HCT116 (cell line): ENCODE measurements at regions not wholly inside any gene's neighbourhood (a gene's known extent, or its start where the extent isn't known, plus 50 kb on each side); places are given as distances from the start of the nearest gene placed in this dataset.

Experiments
- EGR1 ChIP-seq: IDR thresholded peaks from 2 replicates; pipeline ENCODE4 v1.6.1; 2012; ENCODE audit warnings: low read depth
- EZH2 ChIP-seq: fragments of 200-600 bp; sonication (generic); IDR thresholded peaks from 2 replicates; pipeline ENCODE4 v1.6.1; 2017; ENCODE audit warnings: antibody characterized with exemption, mixed run types
- POLR2A ChIP-seq: IDR thresholded peaks from 2 replicates; pipeline ENCODE4 v1.7.0; 2011; ENCODE audit warnings: borderline replicate concordance; ENCODE audit not compliant: insufficient read depth, insufficient read length; ENCODE audit errors: extremely low read depth
- POLR2AphosphoS5 ChIP-seq: IDR thresholded peaks from 2 replicates; pipeline ENCODE4 v1.6.1; 2011; ENCODE audit warnings: mild to moderate bottlenecking, low read depth, low read length, moderate library complexity
- REST ChIP-seq: IDR thresholded peaks from 2 replicates; pipeline ENCODE4 v1.6.1; 2012; ENCODE audit warnings: low read depth
- SIN3A ChIP-seq: IDR thresholded peaks from 2 replicates; pipeline ENCODE4 v1.6.1; 2012; ENCODE audit warnings: low read depth
- SP1 ChIP-seq: IDR thresholded peaks from 2 replicates; pipeline ENCODE4 v1.6.1; 2012; ENCODE audit warnings: low read depth
- SRF ChIP-seq: IDR thresholded peaks from 2 replicates; pipeline ENCODE4 v1.6.1; 2012; ENCODE audit warnings: low read depth
- YY1 ChIP-seq: IDR thresholded peaks from 2 replicates; pipeline ENCODE4 v1.6.1; 2011; ENCODE audit warnings: low read length, low read depth, moderate library complexity, mild to moderate bottlenecking; ENCODE audit not compliant: insufficient replicate concordance; ENCODE audit errors: extremely low read depth
- TF ChIP-seq, protein P1 (sequence below), 3 experiments: fragments of 200-600 bp in 1 of 3; sonication (generic) in 1 of 3; IDR thresholded peaks in 2 of 3; conservative IDR thresholded peaks in 1 of 3; 2 replicates each; pipeline ENCODE4 v1.5.1; 2012 to 2017; ENCODE audit warnings: low read depth in 2 of 3, low read length in 2 of 3, antibody characterized with exemption in 1 of 3, borderline replicate concordance in 1 of 3, control low read depth in 1 of 3, mild to moderate bottlenecking in 1 of 3, mixed read lengths in 1 of 3, mixed run types in 1 of 3, moderate library complexity in 1 of 3; ENCODE audit not compliant: insufficient read depth in 1 of 3
- TF ChIP-seq, protein P2 (sequence below): IDR thresholded peaks from 2 replicates; pipeline ENCODE4 v1.6.1; 2011; ENCODE audit warnings: mild to moderate bottlenecking, low read length, moderate library complexity; ENCODE audit not compliant: insufficient replicate concordance; ENCODE audit errors: extremely low read depth

- TF ChIP-seq YY1 (no peak), SIN3A (no peak), POLR2AphosphoS5 (no peak), REST (no peak), EZH2 (no peak), EGR1 (no peak), SRF (no peak), SP1 (no peak), POLR2A (no peak)
- TF ChIP-seq, protein P1, sequence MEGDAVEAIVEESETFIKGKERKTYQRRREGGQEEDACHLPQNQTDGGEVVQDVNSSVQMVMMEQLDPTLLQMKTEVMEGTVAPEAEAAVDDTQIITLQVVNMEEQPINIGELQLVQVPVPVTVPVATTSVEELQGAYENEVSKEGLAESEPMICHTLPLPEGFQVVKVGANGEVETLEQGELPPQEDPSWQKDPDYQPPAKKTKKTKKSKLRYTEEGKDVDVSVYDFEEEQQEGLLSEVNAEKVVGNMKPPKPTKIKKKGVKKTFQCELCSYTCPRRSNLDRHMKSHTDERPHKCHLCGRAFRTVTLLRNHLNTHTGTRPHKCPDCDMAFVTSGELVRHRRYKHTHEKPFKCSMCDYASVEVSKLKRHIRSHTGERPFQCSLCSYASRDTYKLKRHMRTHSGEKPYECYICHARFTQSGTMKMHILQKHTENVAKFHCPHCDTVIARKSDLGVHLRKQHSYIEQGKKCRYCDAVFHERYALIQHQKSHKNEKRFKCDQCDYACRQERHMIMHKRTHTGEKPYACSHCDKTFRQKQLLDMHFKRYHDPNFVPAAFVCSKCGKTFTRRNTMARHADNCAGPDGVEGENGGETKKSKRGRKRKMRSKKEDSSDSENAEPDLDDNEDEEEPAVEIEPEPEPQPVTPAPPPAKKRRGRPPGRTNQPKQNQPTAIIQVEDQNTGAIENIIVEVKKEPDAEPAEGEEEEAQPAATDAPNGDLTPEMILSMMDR (IDR thresholded peaks at IDR 0.05 in 2 of 3, conservative IDR thresholded peaks at IDR 0.05 in 1 of 3; ENCODE audit: borderline replicate concordance in 1 of 3, insufficient read depth in 1 of 3, low read depth in 2 of 3, low read length in 2 of 3) = no peak
- TF ChIP-seq, protein P2, sequence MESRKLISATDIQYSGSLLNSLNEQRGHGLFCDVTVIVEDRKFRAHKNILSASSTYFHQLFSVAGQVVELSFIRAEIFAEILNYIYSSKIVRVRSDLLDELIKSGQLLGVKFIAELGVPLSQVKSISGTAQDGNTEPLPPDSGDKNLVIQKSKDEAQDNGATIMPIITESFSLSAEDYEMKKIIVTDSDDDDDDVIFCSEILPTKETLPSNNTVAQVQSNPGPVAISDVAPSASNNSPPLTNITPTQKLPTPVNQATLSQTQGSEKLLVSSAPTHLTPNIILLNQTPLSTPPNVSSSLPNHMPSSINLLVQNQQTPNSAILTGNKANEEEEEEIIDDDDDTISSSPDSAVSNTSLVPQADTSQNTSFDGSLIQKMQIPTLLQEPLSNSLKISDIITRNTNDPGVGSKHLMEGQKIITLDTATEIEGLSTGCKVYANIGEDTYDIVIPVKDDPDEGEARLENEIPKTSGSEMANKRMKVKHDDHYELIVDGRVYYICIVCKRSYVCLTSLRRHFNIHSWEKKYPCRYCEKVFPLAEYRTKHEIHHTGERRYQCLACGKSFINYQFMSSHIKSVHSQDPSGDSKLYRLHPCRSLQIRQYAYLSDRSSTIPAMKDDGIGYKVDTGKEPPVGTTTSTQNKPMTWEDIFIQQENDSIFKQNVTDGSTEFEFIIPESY = no peak
These were observed 122.5 kb upstream of the ZC3H12C start for GRCh38 chr11:109970516-109971183.
